ENCODE measurements at regions not wholly inside any gene's neighbourhood (a gene's known extent, or its start where the extent isn't known, plus 50 kb on each side); places are given as distances from the start of the nearest gene placed in this dataset.

- H3K36me3 Mint-ChIP-seq, result no peaks in the 10 kb centered on the region
- no peaks in the 10 kb centered on the region for H3K27me3 Mint-ChIP-seq
- peaks cover under 1% of the 10 kb centered on the region for H3K4me1 Mint-ChIP-seq
- H3K9me3 Mint-ChIP-seq, result no peaks in the 10 kb centered on the region
- POLR2A ChIA-PET, result no interaction called here
- DNase-seq (no peak), ATAC-seq (ENCODE audit: low read depth) (no peak)
- no peak overlapping the region for H3K27ac Mint-ChIP-seq
- no peak overlapping the region for H3K4me3 Mint-ChIP-seq
Measured at GRCh38 chr9:16138561-16139491, 586.0 kb downstream of the CCDC171 start.

GRCh38 chr9:16139774-16140173, 586.9 kb downstream of the CCDC171 start:
- ATAC-seq (ENCODE audit: low read depth) (no peak), DNase-seq (no peak)
- H3K27ac Mint-ChIP-seq, result no peak overlapping the region
- no peaks in the 10 kb centered on the region for H3K4me1 Mint-ChIP-seq
- H3K27me3 Mint-ChIP-seq, result no peaks in the 10 kb centered on the region
- POLR2A ChIA-PET, result no interaction called here
- H3K4me3 Mint-ChIP-seq, result no peak overlapping the region
- no peaks in the 10 kb centered on the region for H3K36me3 Mint-ChIP-seq
- no peaks in the 10 kb centered on the region for H3K9me3 Mint-ChIP-seq

DNA sequence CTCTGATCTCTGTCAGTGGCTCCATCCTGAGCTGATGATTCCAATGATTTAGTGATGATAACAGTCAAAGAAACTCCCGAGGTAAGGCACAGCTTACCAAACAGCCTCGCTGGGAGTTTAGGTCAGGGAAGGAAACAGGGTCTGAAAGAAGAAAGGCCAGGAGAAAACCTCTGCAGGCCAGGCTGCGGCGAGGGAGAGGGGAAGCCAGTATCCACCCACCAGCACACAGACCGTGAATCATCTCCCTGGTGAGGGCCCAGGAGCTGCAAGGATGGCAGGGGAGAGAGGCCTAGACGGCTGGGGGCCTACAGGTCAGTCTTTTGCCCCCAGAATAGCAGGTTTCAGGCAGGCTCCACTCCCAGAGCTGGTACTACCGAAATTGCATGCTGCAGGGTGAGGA, 590.5 kb downstream of the CCDC171 start:
- ATAC-seq (ENCODE audit: low read depth) (no peak), DNase-seq (no peak)
- Mint-ChIP-seq H3K36me3 (no peaks in the 10 kb centered on the region), H3K4me1 (peaks cover 2% of the 10 kb centered on the region), H3K27me3 (no peaks in the 10 kb centered on the region), H3K4me3 (no peak overlapping the region), H3K27ac (no peak overlapping the region), H3K9me3 (no peaks in the 10 kb centered on the region)
- POLR2A ChIA-PET, result no interaction called here

DNA sequence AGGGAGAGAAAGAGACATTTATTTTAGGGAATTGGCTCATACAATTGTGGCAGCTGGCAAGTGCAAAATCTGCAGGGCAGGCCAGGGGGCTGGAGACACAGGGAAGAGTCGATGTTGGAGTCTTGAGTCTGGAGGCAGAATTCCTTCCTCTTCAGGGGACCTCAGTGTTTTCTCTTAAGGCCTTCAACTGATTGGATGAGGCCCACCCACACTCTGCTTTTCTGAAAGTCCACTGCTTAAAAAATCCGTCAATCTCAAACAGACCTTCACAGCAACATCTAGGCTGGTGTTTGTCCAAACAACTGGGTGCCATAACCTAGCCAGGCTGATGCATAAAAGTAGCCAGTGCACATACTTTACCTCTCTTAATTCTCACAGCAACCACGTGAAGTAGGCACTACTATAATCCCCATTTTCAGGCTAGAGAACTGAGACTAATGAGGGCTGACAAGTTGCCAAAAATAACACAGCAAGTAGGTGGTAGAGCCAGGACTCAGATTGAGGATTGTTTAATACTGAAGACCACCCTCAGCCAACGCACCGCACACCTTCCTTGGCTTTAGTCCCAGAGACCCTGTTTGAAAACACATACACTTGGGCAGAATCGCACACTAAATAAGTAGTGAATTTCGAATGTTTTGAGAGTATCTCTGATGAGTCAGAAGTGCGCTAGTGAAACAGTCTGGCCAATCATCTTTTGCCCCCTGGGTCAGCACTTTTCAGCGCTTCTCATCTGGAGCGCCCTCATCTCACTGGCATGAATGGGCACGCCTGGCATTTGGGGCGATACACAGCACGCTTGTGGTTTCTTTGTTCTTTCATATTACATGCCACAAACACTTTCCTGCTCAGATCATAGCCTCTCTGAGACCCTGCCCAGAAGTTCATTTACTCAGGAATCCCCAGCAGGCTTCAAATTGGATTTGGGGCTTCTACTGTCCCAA, 591.4 kb downstream of the CCDC171 start:
- POLR2A ChIA-PET, result no interaction called here
- H3K4me1 Mint-ChIP-seq, result peaks cover 2% of the 10 kb centered on the region
- no peak for ATAC-seq (ENCODE audit: low read depth)
- H3K27me3 Mint-ChIP-seq, result no peaks in the 10 kb centered on the region
- no peak for DNase-seq
- no peak overlapping the region for H3K27ac Mint-ChIP-seq
- H3K4me3 Mint-ChIP-seq, result no peak overlapping the region
- H3K36me3 Mint-ChIP-seq, result no peaks in the 10 kb centered on the region
- no peaks in the 10 kb centered on the region for H3K9me3 Mint-ChIP-seq

DNA sequence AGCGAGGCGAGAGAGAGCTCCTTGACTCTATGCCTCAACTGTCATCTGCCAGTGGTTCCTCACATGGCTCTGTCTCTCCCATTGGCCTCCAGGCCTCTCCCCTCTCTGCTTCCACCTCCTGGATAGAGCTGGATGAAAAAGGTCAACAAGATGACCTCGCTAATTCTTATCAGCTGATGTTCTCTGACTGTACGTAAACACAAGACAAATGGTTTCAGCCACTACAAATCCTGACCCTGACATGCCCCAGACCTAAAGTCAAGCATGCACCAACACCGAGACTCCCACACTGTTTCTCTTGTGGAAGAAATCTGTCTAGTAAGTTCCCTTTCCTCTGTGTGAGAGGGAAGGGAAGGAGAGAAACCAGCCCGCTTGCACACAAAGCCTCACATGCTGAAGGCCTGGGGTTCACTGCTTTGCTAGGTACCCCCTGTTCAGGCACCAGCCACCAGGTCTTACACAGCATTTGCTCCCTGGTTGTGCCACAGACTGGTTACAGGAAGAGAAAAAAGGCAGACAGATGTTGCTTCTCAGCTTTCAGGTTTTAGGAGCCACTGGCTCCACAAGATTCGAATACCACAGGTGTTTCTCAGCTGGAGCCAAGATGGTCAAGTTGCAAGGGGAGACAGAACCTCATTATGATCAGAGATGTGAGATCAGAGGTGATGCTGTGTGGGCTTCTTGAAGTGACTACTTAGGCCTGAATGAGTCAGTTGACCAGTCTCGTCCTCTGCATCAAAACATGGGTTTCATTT, 592.5 kb downstream of the CCDC171 start:
- H3K9me3 Mint-ChIP-seq, result no peaks in the 10 kb centered on the region
- POLR2A ChIA-PET, result no interaction called here
- H3K27me3 Mint-ChIP-seq, result no peaks in the 10 kb centered on the region
- H3K36me3 Mint-ChIP-seq, result no peaks in the 10 kb centered on the region
- H3K4me1 Mint-ChIP-seq, result peaks cover 2% of the 10 kb centered on the region
- ATAC-seq (ENCODE audit: low read depth) (no peak), DNase-seq (no peak)
- H3K27ac Mint-ChIP-seq, result no peak overlapping the region
- H3K4me3 Mint-ChIP-seq, result no peak overlapping the region

- Mint-ChIP-seq H3K4me1 (peaks cover 10% of the 10 kb centered on the region), H3K27me3 (peaks cover 2% of the 10 kb centered on the region), H3K27ac (no peak overlapping the region), H3K9me3 (no peaks in the 10 kb centered on the region), H3K4me3 (no peak overlapping the region), H3K36me3 (no peaks in the 10 kb centered on the region)
- POLR2A ChIA-PET, result no interaction called here
- ATAC-seq (ENCODE audit: low read depth) (no peak), DNase-seq (no peak)
Measured at GRCh38 chr9:16147726-16148125, 594.9 kb downstream of the CCDC171 start.

DNA sequence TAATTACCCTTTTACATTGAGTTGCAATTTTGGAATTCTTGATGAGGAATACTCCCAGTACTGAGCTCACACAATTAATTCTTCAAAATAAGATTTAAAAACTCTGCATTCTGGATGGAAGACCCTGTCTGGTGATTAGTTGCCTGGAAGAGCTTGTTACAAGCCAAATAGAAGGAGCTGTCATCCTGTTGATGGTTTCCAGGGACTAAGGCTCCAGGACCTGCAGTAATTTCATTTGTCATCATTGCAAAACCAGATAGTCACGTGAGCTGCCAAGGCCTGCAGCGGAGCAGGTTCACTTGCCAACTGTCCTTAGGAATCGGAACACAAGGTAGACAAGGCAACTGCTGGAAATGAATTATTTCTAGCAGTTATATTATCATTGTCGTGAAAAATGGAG, 597.7 kb downstream of the CCDC171 start:
- ATAC-seq (ENCODE audit: low read depth) (no peak), DNase-seq (no peak)
- no peaks in the 10 kb centered on the region for H3K36me3 Mint-ChIP-seq
- peaks cover 7% of the 10 kb centered on the region for H3K27me3 Mint-ChIP-seq
- no peak overlapping the region for H3K4me3 Mint-ChIP-seq
- no peak overlapping the region for H3K27ac Mint-ChIP-seq
- H3K4me1 Mint-ChIP-seq, result peaks cover 20% of the 10 kb centered on the region
- H3K9me3 Mint-ChIP-seq, result no peaks in the 10 kb centered on the region
- POLR2A ChIA-PET, result no interaction called here

GRCh38 chr9:16150938-16151650, 598.3 kb downstream of the CCDC171 start:
- DNase-seq (no peak), ATAC-seq (ENCODE audit: low read depth) (peak; percentile 15)
- Mint-ChIP-seq H3K36me3 (no peaks in the 10 kb centered on the region), H3K27me3 (peaks cover 7% of the 10 kb centered on the region), H3K4me1 (peaks cover 20% of the 10 kb centered on the region), H3K27ac (no peak overlapping the region), H3K4me3 (peak overlapping the region; percentile 10), H3K9me3 (no peaks in the 10 kb centered on the region)
- POLR2A ChIA-PET, result no interaction called here

- Mint-ChIP-seq H3K27ac (no peak overlapping the region), H3K4me3 (no peak overlapping the region), H3K27me3 (peaks cover 7% of the 10 kb centered on the region), H3K9me3 (no peaks in the 10 kb centered on the region), H3K4me1 (peaks cover 19% of the 10 kb centered on the region), H3K36me3 (no peaks in the 10 kb centered on the region)
- DNase-seq (no peak), ATAC-seq (ENCODE audit: low read depth) (no peak)
- POLR2A ChIA-PET, result interaction anchor here (0.6 kb wide), 1 partner anchor 27 kb away, joined by 3 read pairs; no protein-coding TSS in a partner anchor
Measured at GRCh38 chr9:16152276-16153101, 599.6 kb downstream of the CCDC171 start.

- Mint-ChIP-seq H3K9me3 (no peaks in the 10 kb centered on the region), H3K4me3 (no peak overlapping the region), H3K27ac (no peak overlapping the region), H3K4me1 (peaks cover 19% of the 10 kb centered on the region), H3K36me3 (no peaks in the 10 kb centered on the region), H3K27me3 (peaks cover 7% of the 10 kb centered on the region)
- DNase-seq (no peak), ATAC-seq (ENCODE audit: low read depth) (no peak)
- POLR2A ChIA-PET, result no interaction called here
Measured at GRCh38 chr9:16153221-16153620, 600.4 kb downstream of the CCDC171 start.

DNA sequence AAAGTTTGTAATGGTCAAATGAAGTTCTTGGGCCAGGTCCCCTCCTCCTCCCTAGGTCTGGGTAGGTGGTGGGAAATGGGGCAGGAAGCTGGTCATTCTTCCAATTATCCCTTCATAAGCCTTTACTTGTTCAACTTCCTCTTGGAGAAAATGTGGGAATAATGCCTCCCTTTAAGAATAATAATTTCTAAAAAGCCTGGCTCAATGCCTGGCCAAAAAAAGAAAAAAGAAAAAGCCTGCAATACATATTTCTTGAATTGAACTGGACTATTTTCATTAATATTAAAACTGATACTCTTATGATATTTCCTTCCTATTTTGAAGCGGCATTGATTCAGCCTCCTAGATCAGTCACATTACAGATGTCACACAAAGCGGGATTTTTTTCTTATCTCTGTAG, 600.9 kb downstream of the CCDC171 start:
- Mint-ChIP-seq H3K4me1 (peaks cover 19% of the 10 kb centered on the region), H3K4me3 (peak overlapping the region; percentile 18)
- POLR2A ChIA-PET, result interaction anchor here (0.7 kb wide), 1 partner anchor 18 kb away, joined by 3 read pairs; no protein-coding TSS in a partner anchor

DNA sequence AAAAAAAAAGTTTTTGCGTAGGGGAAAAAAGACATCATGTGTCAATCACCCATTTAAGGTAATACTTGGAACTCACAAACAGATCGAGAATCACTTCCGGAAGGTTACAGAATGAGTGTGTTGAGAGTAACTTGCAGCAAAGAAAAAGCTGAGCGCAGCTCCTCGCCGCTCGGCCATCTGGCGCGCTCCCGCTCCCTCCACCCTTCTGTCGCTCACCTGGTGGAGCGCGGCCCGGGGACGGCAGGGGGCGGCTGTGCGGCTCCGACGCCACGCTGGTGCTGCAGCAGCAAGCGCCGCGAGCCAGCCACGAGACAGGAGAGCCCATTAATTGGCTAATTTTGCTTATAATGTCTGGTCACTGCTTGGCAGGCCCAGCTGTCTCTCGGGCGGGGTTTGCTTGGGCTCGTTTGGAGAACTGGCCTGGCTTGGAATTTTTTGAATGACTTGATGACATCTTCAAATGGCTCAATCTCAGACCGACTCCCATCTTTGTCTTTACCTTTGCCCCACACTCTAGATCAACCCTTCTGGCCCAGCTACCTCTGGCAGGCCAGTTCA, 601.8 kb downstream of the CCDC171 start:
- H3K4me3 Mint-ChIP-seq, result peak overlapping the region; percentile 64
- peak; percentile 77 for DNase-seq
- H3K9me3 Mint-ChIP-seq, result no peaks in the 10 kb centered on the region
- peak overlapping the region; percentile 56 for H3K27ac Mint-ChIP-seq
- peaks cover 19% of the 10 kb centered on the region for H3K4me1 Mint-ChIP-seq
- no peaks in the 10 kb centered on the region for H3K36me3 Mint-ChIP-seq
- peaks cover 7% of the 10 kb centered on the region for H3K27me3 Mint-ChIP-seq
- peak; percentile 98 for ATAC-seq (ENCODE audit: low read depth)
- POLR2A ChIA-PET, result interaction anchor here (0.7 kb wide), 1 partner anchor 19 kb away, joined by 3 read pairs; no protein-coding TSS in a partner anchor

More for the DNA sequence above, 600.9 kb downstream of the CCDC171 start:
- H3K9me3 Mint-ChIP-seq, result no peaks in the 10 kb centered on the region
- no peak for ATAC-seq (ENCODE audit: low read depth)
- H3K27me3 Mint-ChIP-seq, result peaks cover 7% of the 10 kb centered on the region
- no peak overlapping the region for H3K27ac Mint-ChIP-seq
- DNase-seq, result no peak
- no peaks in the 10 kb centered on the region for H3K36me3 Mint-ChIP-seq

All from activated naive CD8-positive, alpha-beta T cell treated with anti-CD3 and anti-CD28 coated beads, Interleukin-2, amount 10 ng/mL, durations not matched to agents 7 days and 5 days (primary cell).